GM19351 (cell line): ENCODE measurements at regions not wholly inside any gene's neighbourhood (a gene's known extent, or its start where the extent isn't known, plus 50 kb on each side); places are given as distances from the start of the nearest gene placed in this dataset.
"Not testable (repeated sequence)": the region's sequence is repeated elsewhere in the genome, so short reads cannot be mapped to it uniquely, and the experiment has no call there.

Experiments
- ATAC-seq: cut with Tn5 transposase; IDR thresholded peaks from one replicate; pipeline ENCODE4 v1.9.1; 2021; ENCODE audit warnings: mild to moderate bottlenecking, moderate library complexity; ENCODE audit not compliant: unreplicated experiment

- ATAC-seq = no peak
Measured at GRCh38 chr7:8314566-8314965, 52.6 kb upstream of the ICA1 start.

- ATAC-seq = no peak
Measured at GRCh38 chr7:8319115-8319514, 57.1 kb upstream of the ICA1 start.

GRCh38 chr7:8320174-8320573 is 58.2 kb upstream of the ICA1 start:
- no peak for ATAC-seq

DNA sequence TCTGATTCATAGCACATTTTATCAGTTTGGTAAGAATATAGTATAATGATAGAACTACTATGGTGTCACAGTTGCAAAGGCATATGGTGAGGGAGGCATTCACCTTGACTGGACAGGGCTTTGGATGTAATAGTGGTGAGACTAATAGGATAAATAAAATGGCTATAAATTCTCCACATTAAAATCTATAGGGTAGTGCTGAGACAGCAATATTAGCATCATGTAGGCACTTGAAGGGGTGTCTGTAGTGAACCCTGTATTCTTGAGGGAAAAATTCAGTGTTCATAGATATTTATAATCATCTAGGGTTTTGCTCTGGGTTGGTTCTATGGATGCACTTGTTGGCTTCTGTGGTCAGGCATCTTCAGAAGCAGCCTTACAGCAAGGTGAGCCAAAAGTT is 59.3 kb upstream of the ICA1 start:
- ATAC-seq = no peak

DNA sequence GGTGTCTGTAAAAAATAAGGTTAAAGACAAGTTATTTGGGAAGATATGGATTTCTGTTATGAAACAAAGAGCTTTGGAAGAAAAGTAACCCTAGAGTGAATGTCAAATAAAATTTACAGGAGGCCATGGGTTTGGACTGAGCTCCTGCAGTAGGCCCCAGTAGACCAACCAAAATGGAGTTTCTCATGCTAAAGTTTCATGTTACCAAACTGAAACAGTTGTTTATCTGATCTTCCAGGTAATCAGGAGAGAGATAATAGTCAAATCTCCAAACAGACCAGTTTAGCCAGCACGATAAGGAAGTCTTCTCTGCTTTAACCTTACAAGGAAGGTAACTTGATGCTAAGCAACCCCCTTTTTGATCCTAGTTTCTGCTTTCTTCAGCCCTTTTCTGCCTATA is 60.7 kb upstream of the ICA1 start:
- no peak for ATAC-seq

GRCh38 chr7:8325067-8325466 is 63.1 kb upstream of the ICA1 start:
- ATAC-seq = no peak

GRCh38 chr7:8327199-8327598 is 65.2 kb upstream of the ICA1 start:
- no peak for ATAC-seq

GRCh38 chr7:8338206-8338605 is 76.2 kb upstream of the ICA1 start:
- no peak for ATAC-seq

- ATAC-seq = no peak
Measured at GRCh38 chr7:8343556-8343955, 81.6 kb upstream of the ICA1 start.

DNA sequence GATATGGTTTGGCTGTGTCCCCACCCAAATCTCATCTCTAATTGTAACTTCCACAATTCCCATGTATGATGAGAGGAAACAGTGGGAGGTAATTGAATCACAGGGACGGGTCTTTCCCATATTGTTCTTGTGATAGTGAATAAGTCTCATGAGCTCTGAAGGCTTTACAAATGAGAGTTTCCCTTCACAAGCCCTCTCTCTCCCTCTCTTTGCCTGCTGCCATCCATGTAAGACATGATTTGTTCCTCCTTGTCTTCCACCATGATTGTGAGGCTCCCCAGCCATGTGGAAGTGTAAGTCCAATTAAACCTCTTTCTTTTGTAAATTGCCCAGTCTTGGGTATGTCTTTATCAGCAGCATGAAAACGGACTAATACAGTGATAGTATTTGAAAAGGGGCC is 85.4 kb upstream of the ICA1 start:
- not testable (repeated sequence) for ATAC-seq

- not testable (repeated sequence) for ATAC-seq
Measured at GRCh38 chr7:8351654-8352053, 81.8 kb upstream of the NXPH1 start.

GRCh38 chr7:8353991-8354390 is 79.4 kb upstream of the NXPH1 start:
- no peak for ATAC-seq

DNA sequence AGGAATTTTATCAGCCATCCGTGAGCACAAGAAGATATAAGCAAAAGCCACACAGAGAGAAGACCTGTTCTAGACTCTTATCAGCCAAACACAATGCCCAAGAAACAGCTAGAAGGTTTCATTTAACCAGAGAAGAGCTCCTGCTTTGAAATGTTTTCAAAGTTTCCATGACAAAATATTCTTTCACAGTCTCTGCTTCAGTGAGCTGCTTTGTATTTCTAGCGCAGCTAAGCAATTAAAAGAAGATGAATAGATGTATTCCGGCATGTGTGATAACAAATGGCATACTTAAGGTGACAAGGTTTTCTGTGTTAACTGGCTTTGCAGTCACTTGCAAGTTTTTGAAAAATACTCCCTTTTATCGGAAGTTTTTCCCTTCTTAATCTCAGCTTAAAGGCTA is 78.9 kb upstream of the NXPH1 start:
- no peak for ATAC-seq

GRCh38 chr7:8356071-8356470 is 77.3 kb upstream of the NXPH1 start:
- ATAC-seq = no peak

DNA sequence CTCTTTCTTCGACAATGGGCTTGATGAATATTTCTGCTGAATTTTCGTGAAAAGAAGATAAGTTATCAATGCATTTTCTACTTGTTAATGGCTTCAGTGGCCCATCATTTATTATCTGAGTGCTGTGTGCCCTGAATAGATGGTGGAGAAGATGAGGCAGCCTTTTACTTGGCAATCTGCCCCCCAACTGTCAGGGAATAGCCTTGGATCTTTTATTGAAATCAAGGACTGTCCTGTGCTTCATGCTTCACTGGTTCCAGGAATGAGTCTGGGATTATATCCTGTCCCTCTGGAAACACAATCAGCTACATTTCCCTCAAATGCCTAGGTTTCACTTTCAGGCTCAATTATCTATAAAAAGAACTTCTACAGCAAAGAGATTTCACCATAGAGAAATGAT is 75.9 kb upstream of the NXPH1 start:
- ATAC-seq = no peak

GRCh38 chr7:8360564-8361153 is 72.8 kb upstream of the NXPH1 start:
- ATAC-seq = peak; percentile 37

DNA sequence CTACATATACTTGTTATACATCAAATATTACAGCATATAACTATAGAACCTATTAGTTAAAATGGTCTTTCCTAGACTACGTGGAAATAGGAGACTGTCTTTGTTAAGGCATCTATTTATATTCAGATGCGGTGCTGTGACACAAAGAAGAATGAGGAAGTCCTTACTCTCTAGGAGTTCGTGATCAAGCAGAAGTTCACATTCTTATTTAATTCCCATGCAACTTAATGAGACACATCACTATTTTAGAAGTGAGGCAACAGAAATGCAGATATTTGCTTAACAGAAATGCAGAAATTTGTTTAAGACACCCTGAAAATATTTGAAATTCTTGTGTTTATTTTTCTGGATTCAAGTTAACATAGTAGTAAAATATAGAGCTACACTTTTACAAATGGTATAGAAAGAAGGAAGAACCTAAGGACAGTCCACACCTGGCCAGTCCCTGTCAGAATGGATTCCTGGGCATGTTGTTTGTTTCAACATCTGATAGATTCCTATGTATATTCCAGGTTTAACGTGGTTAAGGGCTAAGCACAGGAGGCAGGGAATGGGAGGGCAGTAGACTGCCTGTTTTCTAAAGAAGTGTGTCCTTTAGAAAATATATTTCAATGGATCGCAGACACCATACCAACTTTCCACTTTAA is 70.6 kb upstream of the NXPH1 start:
- no peak for ATAC-seq

DNA sequence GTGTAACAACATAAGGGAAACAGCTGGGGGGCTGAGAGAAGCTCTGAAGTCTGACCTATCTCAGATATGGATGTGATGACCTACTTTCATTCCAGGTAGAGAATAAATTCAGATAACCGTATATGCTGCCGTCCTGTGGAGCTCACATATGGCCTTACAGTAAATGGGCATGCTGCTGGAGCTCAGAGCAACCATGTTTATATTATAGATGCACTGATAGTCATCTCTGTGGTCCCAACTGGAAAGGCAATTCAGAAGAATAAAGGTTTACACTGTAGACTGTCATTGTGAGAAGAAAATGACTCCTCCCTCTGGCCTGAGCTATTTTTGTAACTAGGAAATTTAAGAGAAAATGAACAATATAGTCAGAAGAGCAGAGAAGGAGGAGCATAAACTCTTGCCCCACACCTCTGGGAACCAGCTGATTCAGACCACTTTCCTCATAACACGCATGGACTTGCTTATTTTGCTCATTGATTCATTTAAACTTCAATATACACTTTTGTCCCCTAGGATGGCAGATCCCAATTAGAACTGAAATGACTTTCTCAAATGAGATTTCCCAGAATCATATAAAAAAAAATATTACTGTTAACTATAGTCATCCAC is 69.9 kb upstream of the NXPH1 start:
- no peak for ATAC-seq

DNA sequence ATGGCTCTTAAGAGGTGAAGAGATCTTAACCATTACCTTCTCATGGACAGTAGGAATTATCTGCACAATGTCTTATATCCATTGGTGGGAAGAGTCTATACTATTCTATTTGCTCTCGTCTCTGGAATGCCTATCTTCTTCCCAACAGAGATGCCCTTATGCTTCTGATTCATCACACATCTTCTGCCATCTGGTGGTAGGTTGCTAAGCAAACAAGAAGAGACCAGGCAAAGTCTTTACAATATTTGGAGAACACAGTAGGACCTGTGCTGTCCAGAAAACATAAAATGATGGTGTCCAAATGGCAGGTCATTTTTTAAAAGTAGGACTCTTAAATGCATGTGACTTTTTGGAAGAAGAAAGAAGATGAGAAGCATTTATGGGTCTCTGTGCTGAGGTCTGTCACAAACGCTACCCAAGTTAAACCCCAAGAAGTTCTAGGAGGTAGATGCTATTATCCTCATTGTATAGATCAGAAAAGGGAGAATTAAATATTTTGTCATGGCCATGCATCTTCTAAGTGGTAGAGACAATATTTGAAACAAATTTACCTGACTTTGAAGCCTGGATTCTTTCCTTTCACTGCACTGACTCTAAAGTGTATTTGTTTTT is 67.8 kb upstream of the NXPH1 start:
- ATAC-seq = peak; percentile 71

- ATAC-seq = not testable (repeated sequence)
Measured at GRCh38 chr7:8368007-8368406, 65.4 kb upstream of the NXPH1 start.

- ATAC-seq = no peak
Measured at GRCh38 chr7:8371742-8372141, 61.7 kb upstream of the NXPH1 start.

DNA sequence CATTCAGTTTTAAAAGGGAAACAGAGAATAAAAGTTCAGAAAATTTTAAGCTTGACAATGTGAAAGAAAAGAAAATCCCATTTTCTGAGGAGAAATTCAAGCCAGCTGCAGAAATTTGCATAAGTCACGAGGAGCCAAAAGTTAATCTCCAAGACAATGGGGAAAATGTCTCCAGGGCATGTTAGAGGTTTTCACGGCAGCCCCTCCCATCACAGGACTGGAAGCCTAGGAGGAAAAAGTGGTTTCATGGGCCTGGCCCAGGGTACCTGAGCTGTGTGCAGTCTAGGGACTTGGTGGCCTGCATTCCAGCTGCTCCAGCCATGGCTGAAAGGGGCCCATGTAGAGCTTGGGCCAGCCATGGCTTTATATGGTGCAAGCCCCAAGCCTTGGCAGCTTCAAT is 59.6 kb upstream of the NXPH1 start:
- no peak for ATAC-seq
